Muscle of arm (tissue), 1 donor: ENCODE measurements at regions not wholly inside any gene's neighbourhood (a gene's known extent, or its start where the extent isn't known, plus 50 kb on each side); places are given as distances from the start of the nearest gene placed in this dataset.

ENCODE experiments used
- DNase-seq: peaks from one replicate; pipeline ENCODE4 v3.0.0-alpha.2; 2013

- no peak for DNase-seq
Observed at GRCh38 chr3:152516216-152516615, 247.5 kb downstream of the MBNL1 start.

DNA sequence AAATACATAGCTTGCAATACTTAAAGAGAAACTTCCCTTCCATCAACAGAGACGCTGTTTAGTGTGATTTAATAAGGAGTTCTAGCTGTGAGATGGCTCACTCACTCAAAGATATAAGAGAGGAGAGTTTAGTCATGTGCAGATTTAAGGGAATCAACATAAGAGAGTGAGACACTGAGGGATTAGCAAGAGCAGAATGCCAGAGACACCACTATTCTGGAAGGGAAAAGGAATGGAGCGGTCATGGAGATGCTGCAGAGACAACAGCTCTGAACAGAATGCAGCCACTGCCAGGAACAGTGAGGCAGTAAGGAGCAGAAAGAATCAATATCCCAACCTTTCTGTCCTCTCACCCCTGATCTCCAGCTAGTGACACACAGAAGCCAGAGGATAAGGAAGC, 248.8 kb downstream of the MBNL1 start:
- no peak for DNase-seq

- no peak for DNase-seq
Observed at GRCh38 chr3:152518346-152518745, 249.6 kb downstream of the MBNL1 start.

GRCh38 chr3:152519376-152519775, 250.6 kb downstream of the MBNL1 start:
- no peak for DNase-seq

GRCh38 chr3:152522036-152522435, 253.3 kb downstream of the MBNL1 start:
- no peak for DNase-seq

GRCh38 chr3:152524198-152525140, 255.7 kb downstream of the MBNL1 start:
- peak; percentile 54 for DNase-seq

- DNase-seq, result no peak
Observed at GRCh38 chr3:152531717-152532116, 263.0 kb downstream of the MBNL1 start.

DNA sequence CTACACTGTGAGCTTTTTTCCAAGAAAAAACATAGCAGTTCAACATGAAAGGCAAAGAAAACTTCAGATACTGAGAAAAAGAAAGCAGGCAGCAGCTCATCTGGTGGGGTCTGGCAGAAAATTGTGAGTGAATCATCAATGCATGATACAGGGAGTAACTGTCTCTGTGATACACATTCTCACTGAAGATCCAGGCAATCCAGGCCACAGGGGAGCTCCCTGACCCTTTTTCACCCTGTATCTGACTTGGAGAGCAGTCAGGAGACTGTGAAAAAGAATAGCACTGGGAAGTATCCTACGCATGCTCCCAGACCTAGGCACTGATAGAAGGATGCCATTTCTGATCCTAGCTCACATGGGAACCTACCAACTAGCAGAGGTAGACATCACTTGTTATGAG, 269.8 kb downstream of the MBNL1 start:
- no peak for DNase-seq

DNA sequence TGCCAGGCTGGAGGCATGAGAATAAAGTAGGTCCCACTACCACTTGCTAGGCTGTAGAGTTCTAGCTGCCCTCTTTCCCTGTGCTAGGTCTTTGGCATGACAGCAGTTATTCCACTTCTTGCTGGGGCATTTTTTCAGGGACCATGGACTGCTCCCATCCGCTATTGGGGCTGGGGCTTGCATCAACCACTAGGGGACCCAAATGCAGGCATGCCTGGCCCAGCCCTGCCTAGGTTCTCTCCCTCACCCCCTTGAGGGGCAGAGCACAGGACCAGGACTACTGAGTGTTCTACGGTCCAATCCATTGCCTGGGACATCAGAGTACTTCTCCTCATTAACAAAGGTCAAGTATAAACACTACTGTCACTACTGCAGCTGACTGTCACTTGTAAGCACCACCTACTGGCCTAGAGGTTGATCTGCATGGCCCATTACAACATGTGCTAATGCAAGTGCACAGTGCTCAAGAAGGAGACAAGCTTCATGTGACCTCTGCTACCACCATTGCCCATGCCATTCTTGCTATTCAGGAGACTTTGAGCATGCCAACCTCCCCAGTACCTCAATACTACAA, 270.5 kb downstream of the MBNL1 start:
- DNase-seq, result no peak

GRCh38 chr3:152540120-152540519, 271.4 kb downstream of the MBNL1 start:
- no peak for DNase-seq

DNA sequence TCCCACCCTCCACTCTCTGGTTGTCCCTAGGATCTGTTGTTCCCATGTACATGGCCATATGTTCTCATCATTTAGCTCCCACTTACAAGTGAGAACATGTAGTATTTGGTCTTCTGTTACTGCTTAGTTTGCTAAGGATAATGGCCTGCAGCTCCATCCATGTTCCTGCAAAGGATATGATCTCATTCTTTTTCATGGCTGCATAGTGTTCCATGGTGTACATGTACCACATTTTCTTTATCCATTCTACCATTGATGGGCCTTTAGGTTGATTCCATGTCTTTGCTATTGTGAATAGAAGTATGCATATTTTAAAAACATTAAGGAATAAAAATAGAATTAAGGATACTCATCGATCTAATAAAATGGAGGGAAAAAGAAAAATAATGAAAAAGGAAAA, 278.4 kb downstream of the MBNL1 start:
- DNase-seq, result no peak

DNA sequence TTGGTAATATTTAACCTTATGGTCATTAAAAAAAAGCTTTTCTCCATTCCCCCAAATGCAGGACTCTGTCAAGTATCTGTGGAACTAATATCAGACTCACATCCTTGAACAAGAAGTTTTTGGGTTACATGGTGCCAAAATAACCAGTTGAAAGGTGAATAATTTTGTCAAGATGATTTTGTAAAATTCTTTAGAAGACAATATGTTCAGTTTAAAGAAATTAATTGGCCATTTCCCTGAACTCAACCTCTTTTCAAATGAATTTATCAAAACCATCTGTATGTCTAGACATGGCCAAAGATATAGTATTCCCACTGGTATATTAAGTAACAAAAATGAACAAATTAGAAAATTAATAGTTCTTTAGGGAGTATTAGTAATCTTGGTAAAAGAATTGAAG, 280.5 kb downstream of the MBNL1 start:
- DNase-seq, result no peak

DNA sequence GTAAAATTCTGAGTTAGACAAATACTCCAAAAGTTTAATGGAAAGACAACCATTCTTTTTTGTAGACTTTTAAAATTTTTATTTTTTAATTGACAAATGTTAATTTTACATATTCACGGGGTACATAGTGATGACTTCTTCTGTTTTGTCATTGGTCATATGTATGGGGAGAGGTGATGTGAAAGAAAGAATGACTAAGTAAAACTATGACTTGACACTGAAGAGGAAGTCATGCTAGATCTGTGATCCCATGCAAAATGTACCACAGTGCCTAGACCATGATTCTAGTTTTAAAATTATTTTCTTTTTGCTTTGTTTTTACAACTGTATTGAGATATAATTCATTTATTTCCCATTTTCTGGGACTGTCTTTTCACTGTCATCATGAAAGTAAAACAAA, 281.6 kb downstream of the MBNL1 start:
- no peak for DNase-seq

GRCh38 chr3:152554980-152555379, 280.0 kb upstream of the P2RY1 start:
- no peak for DNase-seq

GRCh38 chr3:152555666-152556291, 279.2 kb upstream of the P2RY1 start:
- no peak for DNase-seq

GRCh38 chr3:152556731-152557254, 278.1 kb upstream of the P2RY1 start:
- peak; percentile 66 for DNase-seq

DNA sequence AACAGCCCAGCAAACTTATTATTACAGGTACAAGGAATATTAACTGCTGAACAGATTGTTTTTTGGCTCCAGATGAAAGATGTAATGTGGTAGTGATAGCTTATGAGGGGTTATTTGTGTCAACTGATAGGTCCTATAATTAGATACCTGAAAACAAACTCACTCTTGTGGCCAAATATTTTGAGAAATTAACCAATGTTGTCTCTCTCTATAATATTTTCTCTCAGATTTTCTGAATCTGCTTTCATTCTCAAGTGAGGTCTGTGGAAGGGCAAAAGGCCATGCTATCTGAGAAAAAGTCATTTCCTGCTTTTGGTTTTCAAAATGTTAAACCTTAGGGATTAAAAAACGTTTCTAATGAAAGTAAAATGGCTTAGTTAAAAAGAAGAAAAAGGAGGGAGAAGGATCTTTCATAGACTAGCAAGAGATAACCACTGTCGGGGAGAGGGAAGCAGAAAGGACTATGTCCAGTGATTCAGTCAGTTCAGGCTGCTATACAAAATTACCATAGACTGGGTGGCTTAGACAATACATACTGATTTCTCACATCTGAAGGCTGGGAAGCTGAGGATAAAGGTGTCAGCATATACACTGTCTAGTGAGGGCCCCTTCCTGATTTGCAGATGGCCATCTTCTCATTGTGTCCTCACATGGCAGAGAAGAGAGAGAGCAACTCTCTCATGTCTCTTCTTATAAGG, 277.5 kb upstream of the P2RY1 start:
- DNase-seq, result no peak

DNA sequence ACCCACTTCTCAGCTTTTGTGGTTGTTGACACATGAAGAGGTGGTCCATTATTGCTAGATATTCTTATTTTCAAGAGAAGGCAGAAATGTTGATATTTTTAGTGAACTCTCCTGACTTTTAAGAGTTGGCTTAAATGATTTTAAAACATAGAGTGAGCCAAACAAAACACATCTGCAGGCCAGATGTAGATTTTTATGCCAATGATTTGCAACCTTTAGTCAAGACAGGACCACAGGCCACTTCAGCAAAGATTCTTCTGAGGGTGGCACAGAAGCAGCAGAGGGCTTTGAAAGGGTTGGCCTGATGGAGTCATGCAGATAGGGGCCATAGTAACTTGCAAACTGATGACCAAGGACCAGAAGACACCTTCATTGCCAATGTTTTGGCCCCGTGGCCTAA, 276.5 kb upstream of the P2RY1 start:
- peak; percentile 22 for DNase-seq

DNA sequence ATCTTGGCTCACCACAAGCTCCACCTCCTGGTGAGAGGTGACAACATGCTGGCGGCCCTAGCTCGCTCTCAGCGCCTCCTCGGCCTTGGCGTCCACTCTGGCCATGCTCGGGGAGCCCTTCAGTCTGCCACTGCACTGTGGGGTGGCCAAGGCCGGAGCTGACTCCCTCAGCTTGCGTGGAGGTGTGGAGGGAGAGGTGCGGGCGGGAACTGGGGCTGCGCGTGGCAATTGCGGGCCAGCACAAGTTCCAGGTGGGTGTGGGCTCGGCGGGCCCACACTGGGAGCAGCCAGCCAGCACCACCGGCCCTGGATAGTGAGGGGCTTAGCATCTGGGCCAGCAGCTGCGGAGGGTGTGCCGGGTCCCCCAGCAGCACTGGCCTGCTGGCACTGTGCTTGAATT, 275.7 kb upstream of the P2RY1 start:
- DNase-seq, result no peak

- DNase-seq, result no peak
Observed at GRCh38 chr3:152564459-152564858, 270.5 kb upstream of the P2RY1 start.

- peak; percentile 55 for DNase-seq
Observed at GRCh38 chr3:152574461-152575079, 260.4 kb upstream of the P2RY1 start.

- DNase-seq, result no peak
Observed at GRCh38 chr3:152578769-152579168, 256.2 kb upstream of the P2RY1 start.
